NCI-H2107 (cell line): ENCODE measurements at regions not wholly inside any gene's neighbourhood (a gene's known extent, or its start where the extent isn't known, plus 50 kb on each side); places are given as distances from the start of the nearest gene placed in this dataset.
"Not testable (repeated sequence)": the region's sequence is repeated elsewhere in the genome, so short reads cannot be mapped to it uniquely, and the experiment has no call there.

Source experiments
- DNase-seq: peaks from one replicate; lab custom pipeline; 2025; lab: John Stamatoyannopoulos, UW

GRCh38 chr6:121641158-121641557, 205.7 kb downstream of the GJA1 start:
- DNase-seq = no peak

- DNase-seq = no peak
Measured at GRCh38 chr6:121645100-121645745, 209.8 kb downstream of the GJA1 start.

- DNase-seq = no peak
Measured at GRCh38 chr6:121647905-121648304, 212.5 kb downstream of the GJA1 start.

GRCh38 chr6:121649951-121650350, 214.5 kb downstream of the GJA1 start:
- no peak for DNase-seq

- DNase-seq = no peak
Measured at GRCh38 chr6:121651420-121651819, 216.0 kb downstream of the GJA1 start.

- no peak for DNase-seq
Measured at GRCh38 chr6:121652223-121652622, 216.8 kb downstream of the GJA1 start.

- DNase-seq = no peak
Measured at GRCh38 chr6:121652726-121653623, 217.5 kb downstream of the GJA1 start.

- no peak for DNase-seq
Measured at GRCh38 chr6:121653624-121654008, 218.2 kb downstream of the GJA1 start.

GRCh38 chr6:121657972-121658371, 222.5 kb downstream of the GJA1 start:
- DNase-seq = no peak

GRCh38 chr6:121660277-121660676, 224.8 kb downstream of the GJA1 start:
- no peak for DNase-seq

GRCh38 chr6:121663292-121663810, 227.9 kb downstream of the GJA1 start:
- DNase-seq = no peak

GRCh38 chr6:121664158-121664557, 228.7 kb downstream of the GJA1 start:
- no peak for DNase-seq

- DNase-seq = no peak
Measured at GRCh38 chr6:121666814-121667213, 231.4 kb downstream of the GJA1 start.

GRCh38 chr6:121668259-121668658, 232.8 kb downstream of the GJA1 start:
- DNase-seq = no peak

GRCh38 chr6:121670511-121670910, 235.1 kb downstream of the GJA1 start:
- DNase-seq = no peak

- DNase-seq = no peak
Measured at GRCh38 chr6:121677571-121677970, 242.1 kb downstream of the GJA1 start.

- no peak for DNase-seq
Measured at GRCh38 chr6:121678245-121678644, 242.8 kb downstream of the GJA1 start.

GRCh38 chr6:121680058-121680457, 244.6 kb downstream of the GJA1 start:
- DNase-seq = no peak

GRCh38 chr6:121682666-121683065, 247.2 kb downstream of the GJA1 start:
- DNase-seq = no peak

- not testable (repeated sequence) for DNase-seq
Measured at GRCh38 chr6:121685806-121686205, 250.4 kb downstream of the GJA1 start.

- no peak for DNase-seq
Measured at GRCh38 chr6:121686611-121687023, 251.2 kb downstream of the GJA1 start.

- peak; percentile 28 for DNase-seq
Measured at GRCh38 chr6:121688974-121689373, 253.5 kb downstream of the GJA1 start.

GRCh38 chr6:121691126-121691551, 255.7 kb downstream of the GJA1 start:
- no peak for DNase-seq
